SH-SY5Y (cell line): ENCODE measurements at regions not wholly inside any gene's neighbourhood (a gene's known extent, or its start where the extent isn't known, plus 50 kb on each side); places are given as distances from the start of the nearest gene placed in this dataset.

Experiments
- GATA2 ChIP-seq: IDR thresholded peaks from 2 replicates; pipeline ENCODE4 v1.6.1; 2011; ENCODE audit warnings: mild to moderate bottlenecking, low read depth, low read length
- GATA3 ChIP-seq: IDR thresholded peaks from 2 replicates; pipeline ENCODE4 v1.6.1; 2011; ENCODE audit warnings: low read depth, mild to moderate bottlenecking, low read length, moderate library complexity

DNA sequence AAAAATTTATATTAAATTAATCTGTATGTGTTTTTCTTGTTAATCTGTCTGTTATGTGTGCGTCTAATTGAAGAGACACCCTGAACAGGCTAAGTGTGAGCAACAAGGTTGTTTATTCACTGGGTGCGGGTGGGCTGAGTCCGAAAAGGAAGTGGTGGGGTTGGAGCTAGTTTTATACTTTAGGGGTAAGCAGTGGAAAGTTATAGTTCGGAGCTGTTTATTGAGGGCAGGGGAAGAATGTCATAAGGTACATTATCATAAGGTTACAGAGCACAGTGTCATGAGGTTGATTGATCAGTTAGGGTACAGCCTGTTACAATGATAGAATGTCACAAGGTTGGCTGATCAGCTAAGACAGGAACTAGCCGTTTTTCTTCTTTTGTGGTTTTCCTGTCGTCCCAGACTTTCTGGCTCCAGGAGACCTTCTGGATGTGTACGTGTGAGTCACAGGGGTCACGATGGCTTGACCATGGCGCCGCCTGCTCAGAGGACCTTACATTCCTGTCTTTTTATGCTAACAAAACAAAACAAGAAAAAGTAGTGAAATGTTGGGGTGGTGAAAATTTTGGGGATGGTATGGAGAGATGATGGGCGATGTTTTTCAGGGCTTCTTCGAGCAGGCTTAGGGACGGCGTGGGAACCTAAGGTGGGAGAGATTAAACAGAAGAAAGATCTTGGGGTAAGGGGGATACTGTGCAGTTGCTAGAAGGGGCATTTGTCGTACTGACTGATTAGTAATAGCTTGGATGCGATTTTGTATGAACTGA lies 754.0 kb upstream of the ADGRB3 start:
- TF ChIP-seq GATA2: no peak
- no peak for TF ChIP-seq GATA3

DNA sequence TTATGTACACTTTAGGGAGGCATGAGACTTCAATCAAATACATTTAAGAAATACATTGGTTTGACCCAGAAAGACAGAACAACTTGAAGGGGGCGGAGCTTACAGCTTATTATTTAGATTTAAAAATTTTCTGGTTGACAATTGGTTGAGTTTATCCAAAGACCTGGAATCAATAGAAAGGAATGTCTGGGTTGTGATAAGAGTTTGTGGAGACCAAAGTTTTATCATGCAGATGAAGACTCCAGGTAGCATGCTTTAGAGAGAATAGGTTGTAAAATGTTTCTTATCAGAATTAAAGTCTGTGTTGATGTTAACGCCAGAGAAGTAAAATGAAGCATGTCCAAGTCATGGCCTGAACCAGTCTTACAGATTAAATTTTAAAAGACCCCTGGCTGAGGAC lies 757.8 kb upstream of the ADGRB3 start:
- TF ChIP-seq GATA2 (no peak), GATA3 (no peak)

DNA sequence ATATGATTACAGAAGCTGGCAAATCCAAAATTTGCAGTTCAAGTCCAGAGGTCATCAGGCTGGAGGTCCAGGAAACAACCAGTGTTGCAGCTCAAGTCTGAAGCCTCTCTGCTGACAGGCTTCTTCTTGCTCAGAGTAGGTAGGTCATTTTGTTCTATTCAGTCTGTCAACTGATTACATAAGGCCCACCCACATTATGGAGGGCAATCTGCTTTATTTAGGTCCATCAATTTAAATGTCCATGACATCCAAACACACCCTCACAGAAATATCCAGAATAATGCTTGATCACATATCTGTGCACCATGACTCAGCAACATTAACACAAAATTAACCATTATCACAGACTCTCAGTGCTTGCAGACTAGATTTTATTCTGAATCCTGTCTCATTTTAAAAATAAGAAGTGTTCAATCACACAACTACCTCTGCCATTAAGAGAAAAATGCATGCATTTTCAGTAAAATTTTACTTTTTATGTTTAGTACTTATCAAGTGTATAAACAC lies 759.2 kb upstream of the ADGRB3 start:
- TF ChIP-seq GATA2 (no peak), GATA3 (no peak)

DNA sequence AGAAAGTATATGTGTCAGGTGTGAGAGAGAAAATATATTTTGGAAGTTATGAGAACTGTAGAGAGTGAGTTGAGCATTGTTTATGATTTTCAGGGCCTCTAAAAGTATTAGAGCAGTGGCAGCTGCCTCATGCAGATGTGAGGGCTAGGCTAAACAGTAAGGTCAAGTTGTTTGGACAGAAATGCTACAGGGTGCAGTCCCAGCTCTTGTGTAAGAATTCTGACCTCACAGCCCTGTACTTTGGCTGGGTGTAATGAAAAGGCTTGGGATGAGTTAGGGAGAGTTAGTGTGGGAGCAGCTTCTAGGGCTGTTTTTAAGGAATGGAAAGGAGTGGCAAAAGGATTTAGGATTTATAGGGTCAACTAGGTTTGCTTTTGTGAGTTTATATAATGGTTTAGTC lies 764.8 kb upstream of the ADGRB3 start:
- TF ChIP-seq GATA3 (no peak), GATA2 (no peak)

DNA sequence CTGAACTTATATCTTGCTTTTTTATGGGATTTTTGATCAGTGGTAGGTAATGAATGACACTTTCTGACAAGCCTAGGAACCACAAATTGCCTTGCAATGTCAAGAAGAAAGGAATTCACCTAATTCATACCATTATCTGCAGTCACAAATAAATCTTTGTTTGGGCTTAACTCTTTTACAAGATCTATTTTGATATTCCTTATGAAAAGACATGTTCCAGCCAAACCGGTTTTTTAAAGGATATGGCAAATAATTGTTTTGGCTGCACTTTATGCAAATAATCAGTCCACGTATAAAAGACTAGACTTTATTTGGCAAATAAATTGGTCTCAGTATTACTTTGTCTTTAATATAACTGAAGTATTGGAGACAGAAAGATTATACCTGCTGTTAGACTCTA lies 771.7 kb upstream of the ADGRB3 start:
- no peak for TF ChIP-seq GATA2
- TF ChIP-seq GATA3: no peak

DNA sequence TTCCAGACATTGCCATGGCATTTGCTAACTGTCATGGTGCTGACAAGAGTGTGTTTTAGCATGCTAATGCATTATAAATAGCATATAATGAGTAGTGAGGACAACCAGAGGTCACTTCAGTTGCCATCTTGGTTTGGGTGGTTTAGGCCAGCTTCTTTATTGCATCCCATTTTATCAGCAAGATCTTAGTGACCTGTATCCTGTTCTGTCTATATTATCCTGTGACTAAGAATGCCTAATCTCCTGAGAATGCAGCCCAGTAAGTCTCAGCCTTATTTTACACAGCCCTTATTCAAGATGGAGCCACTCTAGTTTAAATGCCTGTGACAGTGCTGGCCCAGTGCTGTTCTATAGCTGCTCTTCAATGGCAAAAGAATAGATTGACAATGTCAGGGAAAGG lies 781.0 kb upstream of the ADGRB3 start:
- TF ChIP-seq GATA3: no peak
- no peak for TF ChIP-seq GATA2

DNA sequence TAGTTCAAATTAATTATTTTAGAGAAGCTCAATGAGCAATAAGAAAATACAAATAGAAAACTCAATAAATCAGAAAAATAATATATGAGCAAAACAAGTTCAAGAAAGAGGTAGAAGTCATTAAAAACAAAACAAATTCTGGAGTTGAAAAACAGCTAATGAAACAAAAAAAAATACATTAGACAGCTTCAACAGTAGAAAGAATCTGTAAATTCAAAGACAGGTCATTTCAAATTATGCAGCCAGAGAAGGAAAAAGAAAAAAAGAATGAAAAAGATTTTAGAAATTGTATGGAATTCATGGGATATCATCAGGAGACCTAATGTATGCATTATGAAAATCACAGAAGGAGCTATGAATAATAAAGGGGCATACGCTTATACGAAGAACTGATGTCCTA lies 795.3 kb upstream of the ADGRB3 start:
- no peak for TF ChIP-seq GATA2
- TF ChIP-seq GATA3: no peak

DNA sequence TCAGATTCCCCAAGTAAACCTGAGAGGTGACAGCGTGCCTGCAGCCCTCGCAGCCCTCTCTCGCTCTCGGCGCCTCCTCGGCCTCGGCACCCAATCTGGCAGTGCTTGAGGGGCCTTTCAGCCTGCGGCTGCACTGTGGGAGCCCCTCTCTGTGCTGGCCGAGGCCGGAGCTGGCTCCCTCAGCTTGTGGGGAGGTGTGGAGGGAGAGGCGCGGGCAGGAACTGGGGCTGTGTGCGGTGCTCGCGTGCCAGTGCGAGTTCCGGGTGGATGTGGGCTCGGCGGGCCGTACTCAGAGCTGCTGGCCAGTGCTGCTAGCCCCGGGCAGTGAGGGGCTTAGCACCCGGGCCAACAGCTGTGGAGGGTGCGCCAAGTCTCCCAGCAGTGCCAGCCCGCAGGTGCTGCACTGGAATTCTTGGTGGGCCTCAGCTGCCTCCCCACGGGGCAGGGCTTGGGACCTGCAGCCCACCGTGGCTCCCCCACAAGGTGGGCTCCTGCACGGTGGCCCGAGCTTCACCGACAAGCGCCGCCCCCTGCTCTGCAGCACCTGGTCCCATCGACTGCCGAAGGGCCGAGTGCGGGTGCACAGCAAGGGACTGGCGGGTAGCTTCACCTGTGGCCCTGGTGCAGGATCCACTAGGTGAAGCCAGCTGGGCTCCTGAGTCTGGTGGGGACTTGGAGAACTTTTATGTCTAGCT lies 809.7 kb upstream of the ADGRB3 start:
- TF ChIP-seq GATA2: no peak
- no peak for TF ChIP-seq GATA3

DNA sequence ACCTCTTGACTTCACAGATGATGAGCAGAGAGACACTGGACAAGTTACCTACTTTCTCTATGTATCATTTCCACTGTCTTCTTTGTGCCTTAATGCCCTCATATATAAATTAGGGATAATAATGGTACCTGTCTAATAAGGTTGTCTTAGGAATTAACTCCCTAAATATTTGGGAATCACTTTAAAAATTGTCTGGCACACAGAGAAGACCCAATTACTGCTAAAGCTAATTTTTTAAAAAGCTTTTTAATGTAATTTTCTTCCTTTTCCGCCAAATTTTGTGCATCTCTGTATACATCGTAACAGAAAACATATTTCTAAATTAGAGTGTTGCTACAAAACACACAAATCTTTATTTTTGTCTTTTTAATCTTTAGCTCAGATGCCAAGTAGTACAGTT lies 816.8 kb upstream of the ADGRB3 start:
- TF ChIP-seq GATA2 (no peak), GATA3 (no peak)

DNA sequence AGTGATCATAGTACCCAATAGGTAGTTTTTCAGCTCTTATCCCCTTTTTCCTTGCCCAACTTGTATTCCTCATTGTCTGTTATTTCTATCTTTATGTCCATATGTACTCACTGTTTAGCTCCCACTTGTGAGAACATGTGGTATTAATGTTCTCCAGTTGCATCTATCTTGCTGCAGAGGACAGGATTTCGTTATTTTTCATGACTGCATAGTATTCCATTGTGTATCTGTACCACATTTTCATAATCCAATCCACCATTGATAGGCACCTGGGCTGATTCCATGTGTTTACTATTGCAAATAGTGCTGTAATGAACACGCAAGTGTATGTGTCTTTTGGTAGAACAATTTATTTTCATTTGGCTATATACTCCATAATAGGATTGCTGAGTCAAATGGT lies 819.5 kb upstream of the ADGRB3 start:
- no peak for TF ChIP-seq GATA3
- TF ChIP-seq GATA2: no peak

DNA sequence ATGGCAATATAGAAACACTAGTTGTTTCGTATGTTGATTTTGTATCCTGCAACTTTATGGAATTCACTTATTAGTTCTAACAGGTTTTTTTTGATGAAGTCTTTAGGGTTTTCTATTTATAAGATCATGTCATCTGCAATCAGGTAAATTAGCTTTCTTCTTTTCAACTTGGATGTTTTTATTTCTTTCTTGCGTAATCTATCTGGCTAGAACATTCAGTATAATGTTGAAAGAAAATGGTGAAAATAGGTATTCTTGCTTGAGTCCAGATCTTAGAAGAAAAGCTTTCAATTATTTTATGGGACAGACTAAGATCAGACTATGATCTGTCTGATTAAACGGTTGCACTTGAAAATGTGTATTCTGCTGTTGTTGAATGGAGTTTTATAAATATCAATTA lies 820.8 kb upstream of the ADGRB3 start:
- TF ChIP-seq GATA3 (no peak), GATA2 (no peak)

DNA sequence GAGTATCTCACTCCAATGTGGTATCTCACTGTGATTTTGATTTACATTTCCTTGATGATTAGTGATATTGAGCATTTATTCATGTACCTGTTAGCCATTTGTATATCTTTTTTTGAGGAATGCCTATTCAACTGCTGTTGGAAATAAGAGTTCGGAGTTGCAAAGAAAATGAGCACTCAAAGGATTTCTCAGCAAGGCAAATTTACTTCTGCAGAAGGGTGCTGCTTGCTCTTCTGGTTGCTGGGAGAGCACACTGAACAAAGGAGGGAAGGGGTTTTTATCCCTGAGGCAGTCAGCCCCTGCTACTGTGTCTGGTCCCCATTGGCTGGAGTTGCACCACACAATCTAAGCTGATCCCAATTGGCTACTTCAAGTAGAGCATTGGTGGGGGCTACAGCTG lies 822.4 kb upstream of the ADGRB3 start:
- no peak for TF ChIP-seq GATA2
- no peak for TF ChIP-seq GATA3

DNA sequence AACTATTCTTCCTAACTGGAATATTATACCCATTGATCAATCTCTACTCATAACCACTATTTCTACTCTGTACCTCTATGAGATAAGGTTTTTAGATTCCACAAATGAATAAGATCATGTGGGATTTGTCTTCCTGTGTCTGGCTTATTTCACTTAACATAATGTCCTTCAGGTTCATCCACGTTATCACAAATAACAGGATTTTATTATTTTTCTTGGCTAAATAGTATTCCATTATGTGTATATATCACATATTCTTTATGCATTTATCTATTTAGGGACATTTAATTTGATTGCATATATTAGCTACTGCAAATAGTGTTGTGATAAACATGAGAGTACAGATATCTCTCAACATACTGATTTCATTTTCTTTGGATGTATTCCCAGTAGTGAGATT lies 823.0 kb upstream of the ADGRB3 start:
- TF ChIP-seq GATA3 (no peak), GATA2 (no peak)

DNA sequence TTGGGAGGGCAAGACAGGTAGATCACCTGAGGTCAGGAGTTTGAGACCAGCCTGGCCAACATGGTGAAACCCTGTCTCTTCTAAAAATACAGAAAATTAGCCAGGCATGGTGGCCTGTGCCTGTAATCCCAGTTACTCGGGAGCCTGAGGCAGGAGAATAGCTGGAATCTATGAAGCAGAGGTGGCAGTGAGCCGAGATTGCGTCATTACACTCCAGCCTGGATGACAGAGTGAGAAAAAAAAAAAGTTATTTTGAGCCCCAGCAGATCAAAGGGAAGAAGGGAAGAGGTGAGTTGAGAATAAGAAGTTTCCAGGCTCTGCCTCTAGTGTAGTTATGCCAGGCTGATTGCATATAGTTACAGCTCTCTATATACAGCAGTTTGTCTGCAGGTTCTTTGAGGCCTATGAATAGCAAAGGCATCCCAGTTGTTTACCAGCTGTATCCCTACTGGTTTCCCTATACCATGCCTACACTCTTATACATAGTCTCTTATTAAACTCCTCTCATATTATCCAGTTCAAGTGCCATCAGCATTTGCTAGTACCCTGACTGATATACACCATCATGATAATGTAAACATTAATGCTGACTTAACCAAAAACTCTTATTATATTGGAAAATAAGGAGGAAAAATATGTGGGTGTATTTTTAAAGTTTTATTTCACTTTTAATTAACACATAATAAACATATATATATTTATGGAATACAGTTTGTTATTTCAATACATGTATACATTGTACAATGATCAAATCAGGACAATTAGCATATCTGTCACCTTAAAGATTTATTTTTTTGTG lies 823.6 kb upstream of the ADGRB3 start:
- no peak for TF ChIP-seq GATA2
- TF ChIP-seq GATA3: no peak
